Ovary (tissue), 3 donors: ENCODE measurements at regions not wholly inside any gene's neighbourhood (a gene's known extent, or its start where the extent isn't known, plus 50 kb on each side); places are given as distances from the start of the nearest gene placed in this dataset.

Experiments used
- EP300 ChIP-seq: sonication (generic); formaldehyde crosslinking; IDR thresholded peaks from one replicate; pipeline ENCODE4 v1.6.1; 2017; ENCODE audit warnings: antibody characterized with exemption
- POLR2A ChIP-seq: fragments of 450-650 bp; IDR thresholded peaks from one replicate; pipeline ENCODE4 v1.6.1; 2017; ENCODE audit warnings: antibody characterized with exemption, mild to moderate bottlenecking, moderate library complexity
- TF ChIP-seq, protein P1 (sequence below), 3 donors: fragments of 450-650 bp in 2 of 3; fragments of 200-600 bp in 1 of 3; IDR thresholded peaks; one replicate each; pipeline versions ENCODE4 v1.5.1 to v1.8.0; 2016 to 2022; ENCODE audit warnings: antibody characterized with exemption in 3 of 3, mild to moderate bottlenecking in 1 of 3
- donor health status: DM: no; HTN: no; CAD: no.

DNA sequence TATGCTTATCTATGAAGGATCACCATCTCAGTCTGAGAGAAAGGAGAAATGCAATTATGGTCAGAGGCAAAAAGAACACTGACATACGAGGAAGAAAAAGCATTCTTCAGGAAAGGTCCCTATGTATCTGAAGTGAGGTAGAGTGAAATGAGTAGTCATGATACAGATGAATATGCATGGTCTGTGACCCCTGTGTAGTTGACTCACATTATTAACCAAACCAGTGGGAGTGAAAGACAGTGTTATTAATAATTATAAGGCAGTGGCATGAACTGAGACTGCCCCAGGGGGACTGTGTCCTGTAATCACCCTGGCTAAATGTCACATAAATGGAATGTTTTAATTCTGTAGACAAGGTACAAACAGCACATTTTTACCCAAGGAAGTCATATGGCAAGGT, 1320.2 kb upstream of the PCDH9 start:
- TF ChIP-seq, protein P1, sequence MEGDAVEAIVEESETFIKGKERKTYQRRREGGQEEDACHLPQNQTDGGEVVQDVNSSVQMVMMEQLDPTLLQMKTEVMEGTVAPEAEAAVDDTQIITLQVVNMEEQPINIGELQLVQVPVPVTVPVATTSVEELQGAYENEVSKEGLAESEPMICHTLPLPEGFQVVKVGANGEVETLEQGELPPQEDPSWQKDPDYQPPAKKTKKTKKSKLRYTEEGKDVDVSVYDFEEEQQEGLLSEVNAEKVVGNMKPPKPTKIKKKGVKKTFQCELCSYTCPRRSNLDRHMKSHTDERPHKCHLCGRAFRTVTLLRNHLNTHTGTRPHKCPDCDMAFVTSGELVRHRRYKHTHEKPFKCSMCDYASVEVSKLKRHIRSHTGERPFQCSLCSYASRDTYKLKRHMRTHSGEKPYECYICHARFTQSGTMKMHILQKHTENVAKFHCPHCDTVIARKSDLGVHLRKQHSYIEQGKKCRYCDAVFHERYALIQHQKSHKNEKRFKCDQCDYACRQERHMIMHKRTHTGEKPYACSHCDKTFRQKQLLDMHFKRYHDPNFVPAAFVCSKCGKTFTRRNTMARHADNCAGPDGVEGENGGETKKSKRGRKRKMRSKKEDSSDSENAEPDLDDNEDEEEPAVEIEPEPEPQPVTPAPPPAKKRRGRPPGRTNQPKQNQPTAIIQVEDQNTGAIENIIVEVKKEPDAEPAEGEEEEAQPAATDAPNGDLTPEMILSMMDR (IDR thresholded peaks at IDR 0.05), result no peak
- TF ChIP-seq POLR2A (no peak), EP300 (no peak)
